ENCODE measurements at regions not wholly inside any gene's neighbourhood (a gene's known extent, or its start where the extent isn't known, plus 50 kb on each side); places are given as distances from the start of the nearest gene placed in this dataset.

DNA sequence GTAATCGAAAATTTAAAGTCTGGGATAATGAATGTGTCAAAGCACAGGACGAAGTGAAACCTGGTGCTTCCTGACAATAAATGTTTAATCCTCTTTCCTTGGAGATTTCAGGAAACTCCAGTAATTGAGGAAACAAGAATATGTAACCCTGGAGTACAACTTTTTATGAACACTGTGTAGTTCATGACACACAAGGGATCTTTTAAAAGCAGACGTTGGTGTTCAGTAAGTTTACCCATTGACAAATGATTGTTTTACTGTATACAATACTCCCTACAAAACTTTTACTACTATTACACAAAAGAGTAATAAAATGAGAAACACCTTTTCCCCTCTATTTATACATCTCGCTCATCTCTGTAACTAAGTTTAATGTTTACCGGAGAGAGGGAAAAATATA lies 312.4 kb downstream of the PPARGC1A start:
- TF ChIP-seq, protein P1, sequence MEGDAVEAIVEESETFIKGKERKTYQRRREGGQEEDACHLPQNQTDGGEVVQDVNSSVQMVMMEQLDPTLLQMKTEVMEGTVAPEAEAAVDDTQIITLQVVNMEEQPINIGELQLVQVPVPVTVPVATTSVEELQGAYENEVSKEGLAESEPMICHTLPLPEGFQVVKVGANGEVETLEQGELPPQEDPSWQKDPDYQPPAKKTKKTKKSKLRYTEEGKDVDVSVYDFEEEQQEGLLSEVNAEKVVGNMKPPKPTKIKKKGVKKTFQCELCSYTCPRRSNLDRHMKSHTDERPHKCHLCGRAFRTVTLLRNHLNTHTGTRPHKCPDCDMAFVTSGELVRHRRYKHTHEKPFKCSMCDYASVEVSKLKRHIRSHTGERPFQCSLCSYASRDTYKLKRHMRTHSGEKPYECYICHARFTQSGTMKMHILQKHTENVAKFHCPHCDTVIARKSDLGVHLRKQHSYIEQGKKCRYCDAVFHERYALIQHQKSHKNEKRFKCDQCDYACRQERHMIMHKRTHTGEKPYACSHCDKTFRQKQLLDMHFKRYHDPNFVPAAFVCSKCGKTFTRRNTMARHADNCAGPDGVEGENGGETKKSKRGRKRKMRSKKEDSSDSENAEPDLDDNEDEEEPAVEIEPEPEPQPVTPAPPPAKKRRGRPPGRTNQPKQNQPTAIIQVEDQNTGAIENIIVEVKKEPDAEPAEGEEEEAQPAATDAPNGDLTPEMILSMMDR (IDR thresholded peaks at IDR 0.05), result no peak
- no peak for TF ChIP-seq POLR2A (IDR thresholded peaks at IDR 0.05; ENCODE audit: low read depth)

Data from esophagus muscularis mucosa (tissue), 3 donors.